NB4 (cell line): ENCODE measurements at regions not wholly inside any gene's neighbourhood (a gene's known extent, or its start where the extent isn't known, plus 50 kb on each side); places are given as distances from the start of the nearest gene placed in this dataset.

ENCODE experiments used
- MYC ChIP-seq: IDR thresholded peaks from 2 replicates; pipeline ENCODE4 v1.6.1; 2011; ENCODE audit warnings: low read depth, low read length
- POLR2A ChIP-seq: IDR thresholded peaks from 2 replicates; pipeline ENCODE4 v1.6.1; 2011; ENCODE audit warnings: mild to moderate bottlenecking; ENCODE audit not compliant: insufficient read length; ENCODE audit errors: extremely low read depth
- TF ChIP-seq, protein P1 (sequence below): IDR thresholded peaks from one replicate; pipeline ENCODE4 v1.5.1; 2012; ENCODE audit warnings: low read depth, low read length
- TF ChIP-seq, protein P2 (sequence below): IDR thresholded peaks from 2 replicates; pipeline ENCODE4 v1.6.1; 2011; ENCODE audit warnings: low read depth, low read length

GRCh38 chr2:51335087-51336058 is 303.4 kb upstream of the NRXN1 start:
- TF ChIP-seq POLR2A (no peak), MYC (no peak)
- TF ChIP-seq, protein P1, sequence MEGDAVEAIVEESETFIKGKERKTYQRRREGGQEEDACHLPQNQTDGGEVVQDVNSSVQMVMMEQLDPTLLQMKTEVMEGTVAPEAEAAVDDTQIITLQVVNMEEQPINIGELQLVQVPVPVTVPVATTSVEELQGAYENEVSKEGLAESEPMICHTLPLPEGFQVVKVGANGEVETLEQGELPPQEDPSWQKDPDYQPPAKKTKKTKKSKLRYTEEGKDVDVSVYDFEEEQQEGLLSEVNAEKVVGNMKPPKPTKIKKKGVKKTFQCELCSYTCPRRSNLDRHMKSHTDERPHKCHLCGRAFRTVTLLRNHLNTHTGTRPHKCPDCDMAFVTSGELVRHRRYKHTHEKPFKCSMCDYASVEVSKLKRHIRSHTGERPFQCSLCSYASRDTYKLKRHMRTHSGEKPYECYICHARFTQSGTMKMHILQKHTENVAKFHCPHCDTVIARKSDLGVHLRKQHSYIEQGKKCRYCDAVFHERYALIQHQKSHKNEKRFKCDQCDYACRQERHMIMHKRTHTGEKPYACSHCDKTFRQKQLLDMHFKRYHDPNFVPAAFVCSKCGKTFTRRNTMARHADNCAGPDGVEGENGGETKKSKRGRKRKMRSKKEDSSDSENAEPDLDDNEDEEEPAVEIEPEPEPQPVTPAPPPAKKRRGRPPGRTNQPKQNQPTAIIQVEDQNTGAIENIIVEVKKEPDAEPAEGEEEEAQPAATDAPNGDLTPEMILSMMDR: no peak
- TF ChIP-seq, protein P2, sequence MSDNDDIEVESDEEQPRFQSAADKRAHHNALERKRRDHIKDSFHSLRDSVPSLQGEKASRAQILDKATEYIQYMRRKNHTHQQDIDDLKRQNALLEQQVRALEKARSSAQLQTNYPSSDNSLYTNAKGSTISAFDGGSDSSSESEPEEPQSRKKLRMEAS: no peak
